Mucosa of rectum (tissue), 2 donors: ENCODE measurements at regions not wholly inside any gene's neighbourhood (a gene's known extent, or its start where the extent isn't known, plus 50 kb on each side); places are given as distances from the start of the nearest gene placed in this dataset.
"Not testable (repeated sequence)": the region's sequence is repeated elsewhere in the genome, so short reads cannot be mapped to it uniquely, and the experiment has no call there.

Experiments
- H3K27ac ChIP-seq, 2 donors: one replicate each; pipeline ENCODE4 v1.7.0; 2013; ENCODE audit warnings: inconsistent platforms in 2 of 2, low read depth in 2 of 2, low read length in 2 of 2
- H3K27me3 ChIP-seq, 2 donors: one replicate each; pipeline ENCODE4 v1.7.0; 2013; ENCODE audit warnings: low read length in 2 of 2; ENCODE audit not compliant: control insufficient read depth in 2 of 2, insufficient read depth in 2 of 2
- H3K36me3 ChIP-seq, 2 donors: one replicate each; pipeline ENCODE4 v1.7.0; 2013; ENCODE audit warnings: low read length in 2 of 2; ENCODE audit not compliant: control insufficient read depth in 2 of 2, insufficient read depth in 2 of 2
- H3K4me1 ChIP-seq, 2 donors: one replicate each; pipeline ENCODE4 v1.7.0; 2013; ENCODE audit warnings: low read length in 2 of 2, mild to moderate bottlenecking in 1 of 2; ENCODE audit not compliant: control insufficient read depth in 2 of 2, insufficient read depth in 2 of 2
- H3K4me3 ChIP-seq, 2 donors: one replicate each; pipeline ENCODE4 v1.7.0; 2013; ENCODE audit warnings: low read length in 2 of 2
- H3K9ac ChIP-seq, 2 donors: one replicate each; pipeline ENCODE4 v1.7.0; 2013; ENCODE audit warnings: low read length in 2 of 2, low read depth in 1 of 2, mild to moderate bottlenecking in 1 of 2
- H3K9me3 ChIP-seq, 2 donors: one replicate each; pipeline ENCODE4 v1.7.0; 2013; ENCODE audit warnings: low read length in 2 of 2; ENCODE audit not compliant: control insufficient read depth in 2 of 2
- donor health status: healthy.
- donor health status: Normal muscosa, but diverticular disease.

GRCh38 chr7:156576216-156577058, 64.1 kb upstream of the RNF32 start:
- Histone ChIP-seq H3K27me3 (no peaks in the 10 kb centered on the region), H3K9ac (no peak overlapping the region), H3K27ac (no peak overlapping the region), H3K9me3 (no peaks in the 10 kb centered on the region), H3K36me3 (no peaks in the 10 kb centered on the region), H3K4me3 (no peak overlapping the region), H3K4me1 (no peaks in the 10 kb centered on the region)

GRCh38 chr7:156568258-156568657, 72.3 kb upstream of the RNF32 start:
- no peaks in the 10 kb centered on the region for H3K36me3 ChIP-seq
- H3K4me1 ChIP-seq: peaks cover 0 to 11% of the 10 kb centered on the region in 2 donors

GRCh38 chr7:156566812-156567549, 73.6 kb upstream of the RNF32 start:
- no peaks in the 10 kb centered on the region for H3K27me3 ChIP-seq
- H3K4me3 ChIP-seq: no peak overlapping the region
- H3K4me1 ChIP-seq: peaks cover 0 to 11% of the 10 kb centered on the region in 2 donors
- peak overlapping the region; percentile 49 to 66 for H3K27ac ChIP-seq
- H3K36me3 ChIP-seq: no peaks in the 10 kb centered on the region
- H3K9ac ChIP-seq: no peak overlapping the region
- no peaks in the 10 kb centered on the region for H3K9me3 ChIP-seq

More at GRCh38 chr7:156568258-156568657, 72.3 kb upstream of the RNF32 start:
- Histone ChIP-seq H3K27me3 (no peaks in the 10 kb centered on the region), H3K9me3 (no peaks in the 10 kb centered on the region), H3K27ac (no peak overlapping the region), H3K4me3 (no peak overlapping the region), H3K9ac (no peak overlapping the region)

GRCh38 chr7:156565002-156565401, 75.6 kb upstream of the RNF32 start:
- H3K27me3 ChIP-seq, H3K9ac ChIP-seq, H3K4me3 ChIP-seq, H3K36me3 ChIP-seq, H3K27ac ChIP-seq, H3K9me3 ChIP-seq: not testable (repeated sequence)
- H3K4me1 ChIP-seq: peaks cover 0 to 11% of the 10 kb centered on the region in 2 donors

GRCh38 chr7:156560696-156561095, 79.9 kb upstream of the RNF32 start:
- H3K9ac ChIP-seq: no peak overlapping the region
- H3K9me3 ChIP-seq: no peaks in the 10 kb centered on the region
- no peak overlapping the region for H3K27ac ChIP-seq
- no peaks in the 10 kb centered on the region for H3K36me3 ChIP-seq
- no peaks in the 10 kb centered on the region for H3K27me3 ChIP-seq
- H3K4me1 ChIP-seq: no peaks in the 10 kb centered on the region
- no peak overlapping the region for H3K4me3 ChIP-seq

GRCh38 chr7:156560075-156560474, 80.5 kb upstream of the RNF32 start:
- Histone ChIP-seq H3K9me3 (no peaks in the 10 kb centered on the region), H3K4me3 (no peak overlapping the region), H3K36me3 (no peaks in the 10 kb centered on the region), H3K9ac (no peak overlapping the region), H3K27ac (no peak overlapping the region), H3K4me1 (no peaks in the 10 kb centered on the region), H3K27me3 (no peaks in the 10 kb centered on the region)

GRCh38 chr7:156559001-156559400, 81.6 kb upstream of the RNF32 start:
- no peak overlapping the region for H3K9ac ChIP-seq
- H3K9me3 ChIP-seq: no peaks in the 10 kb centered on the region
- no peak overlapping the region for H3K4me3 ChIP-seq
- H3K27ac ChIP-seq: no peak overlapping the region
- H3K27me3 ChIP-seq: no peaks in the 10 kb centered on the region
- no peaks in the 10 kb centered on the region for H3K36me3 ChIP-seq
- no peaks in the 10 kb centered on the region for H3K4me1 ChIP-seq

GRCh38 chr7:156558198-156558597, 82.4 kb upstream of the RNF32 start:
- no peak overlapping the region for H3K9ac ChIP-seq
- no peaks in the 10 kb centered on the region for H3K9me3 ChIP-seq
- H3K27me3 ChIP-seq: no peaks in the 10 kb centered on the region
- H3K4me3 ChIP-seq: no peak overlapping the region
- H3K27ac ChIP-seq: no peak overlapping the region
- H3K4me1 ChIP-seq: no peaks in the 10 kb centered on the region
- H3K36me3 ChIP-seq: no peaks in the 10 kb centered on the region

- no peak overlapping the region for H3K4me3 ChIP-seq
- H3K9me3 ChIP-seq: no peaks in the 10 kb centered on the region
- H3K27me3 ChIP-seq: no peaks in the 10 kb centered on the region
- no peak overlapping the region for H3K9ac ChIP-seq
- no peaks in the 10 kb centered on the region for H3K36me3 ChIP-seq
- no peaks in the 10 kb centered on the region for H3K4me1 ChIP-seq
- H3K27ac ChIP-seq: no peak overlapping the region
Observed at GRCh38 chr7:156556083-156556482, 84.5 kb upstream of the RNF32 start.

- no peak overlapping the region for H3K4me3 ChIP-seq
- H3K36me3 ChIP-seq: no peaks in the 10 kb centered on the region
- no peak overlapping the region for H3K9ac ChIP-seq
- no peaks in the 10 kb centered on the region for H3K27me3 ChIP-seq
- H3K9me3 ChIP-seq: no peaks in the 10 kb centered on the region
- no peaks in the 10 kb centered on the region for H3K4me1 ChIP-seq
- H3K27ac ChIP-seq: no peak overlapping the region
Observed at GRCh38 chr7:156554488-156554887, 86.1 kb upstream of the RNF32 start.
